VCaP (cell line): ENCODE measurements at regions not wholly inside any gene's neighbourhood (a gene's known extent, or its start where the extent isn't known, plus 50 kb on each side); places are given as distances from the start of the nearest gene placed in this dataset.

Experiments
- H3K27ac ChIP-seq: fragments of 450-650 bp; 2 replicates; pipeline ENCODE4 v1.5.1; 2017
- CTCF ChIP-seq: fragments of 450-650 bp; conservative IDR thresholded peaks from 2 replicates; pipeline ENCODE4 v1.5.1; 2017; ENCODE audit warnings: mild to moderate bottlenecking, moderate library complexity

GRCh38 chr2:117118994-117119393 is 695.5 kb upstream of the DDX18 start:
- TF ChIP-seq CTCF: no peak
- H3K27ac ChIP-seq: no peak overlapping the region

GRCh38 chr2:117123362-117123761 is 691.1 kb upstream of the DDX18 start:
- no peak for TF ChIP-seq CTCF
- H3K27ac ChIP-seq: no peak overlapping the region

- no peak overlapping the region for H3K27ac ChIP-seq
- TF ChIP-seq CTCF: no peak
Measured at GRCh38 chr2:117126656-117127055, 687.8 kb upstream of the DDX18 start.

- TF ChIP-seq CTCF: no peak
- H3K27ac ChIP-seq: no peak overlapping the region
Measured at GRCh38 chr2:117127680-117128079, 686.8 kb upstream of the DDX18 start.

GRCh38 chr2:117128461-117128860 is 686.0 kb upstream of the DDX18 start:
- H3K27ac ChIP-seq: no peak overlapping the region
- TF ChIP-seq CTCF: no peak

- no peak for TF ChIP-seq CTCF
- H3K27ac ChIP-seq: no peak overlapping the region
Measured at GRCh38 chr2:117137371-117137770, 677.1 kb upstream of the DDX18 start.

GRCh38 chr2:117169036-117169765 is 645.3 kb upstream of the DDX18 start:
- H3K27ac ChIP-seq: no peak overlapping the region

More at GRCh38 chr2:117169036-117169765, 645.3 kb upstream of the DDX18 start:
- TF ChIP-seq CTCF: no peak
